Cardiac muscle cell (in vitro differentiated cells and primary cell): ENCODE measurements at regions not wholly inside any gene's neighbourhood (a gene's known extent, or its start where the extent isn't known, plus 50 kb on each side); places are given as distances from the start of the nearest gene placed in this dataset.
"Not testable (repeated sequence)": the region's sequence is repeated elsewhere in the genome, so short reads cannot be mapped to it uniquely, and the experiment has no call there.

ENCODE experiments used
- DNase-seq, 2 donors: peaks; one replicate each; pipeline versions ENCODE4 v3.0.0 to v3.0.0-alpha.2; 2010 to 2017; ENCODE audit warnings: low read depth in 1 of 2, low spot score in 1 of 2
- H3K27ac ChIP-seq: fragments of 200-600 bp; sonication (generic); 2 replicates; pipeline ENCODE4 v1.5.1; 2016
- H3K27me3 ChIP-seq: fragments of 200-600 bp; sonication (generic); 2 replicates; pipeline ENCODE4 v1.6.0; 2016; ENCODE audit warnings: control low read depth
- H3K36me3 ChIP-seq: fragments of 200-600 bp; sonication (generic); 2 replicates; pipeline ENCODE4 v1.5.1; 2016; ENCODE audit warnings: control low read depth
- H3K4me1 ChIP-seq: fragments of 200-600 bp; sonication (generic); 2 replicates; pipeline ENCODE4 v1.8.1; 2017; ENCODE audit warnings: low read depth, mild to moderate bottlenecking, mixed run types
- H3K4me3 ChIP-seq: fragments of 200-600 bp; sonication (generic); 2 replicates; pipeline ENCODE4 v1.5.1; 2016; ENCODE audit warnings: mild to moderate bottlenecking
- H3K9me3 ChIP-seq: fragments of 200-600 bp; sonication (generic); 2 replicates; pipeline ENCODE4 v1.5.1; 2017; ENCODE audit warnings: low read depth, mild to moderate bottlenecking, control low read depth
- TF ChIP-seq, protein P1 (sequence below): IDR thresholded peaks from 2 replicates; pipeline ENCODE4 v1.5.1; 2012; ENCODE audit warnings: low read depth, mild to moderate bottlenecking, low read length

DNA sequence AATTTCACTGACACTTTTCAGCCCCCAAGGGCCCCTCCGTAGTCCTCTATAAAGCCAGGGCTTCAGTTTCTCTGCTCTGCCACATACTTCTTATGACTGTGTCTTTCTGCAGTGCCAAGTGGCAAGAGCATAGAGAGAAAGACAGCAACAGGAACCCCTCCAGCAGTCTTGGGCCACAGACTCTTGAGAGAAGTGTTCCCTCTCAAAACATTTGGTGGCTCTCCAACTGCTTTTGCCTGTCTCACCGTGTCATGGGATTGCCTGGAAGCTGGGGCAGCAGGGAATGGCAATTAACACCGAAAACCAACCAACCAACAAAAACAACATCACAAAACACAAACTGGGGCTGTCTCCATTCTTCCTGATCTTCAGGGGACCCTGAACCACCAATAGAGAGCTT lies 73.8 kb upstream of the ELN start:
- no peak overlapping the region for H3K4me3 ChIP-seq
- no peaks in the 10 kb centered on the region for H3K27me3 ChIP-seq
- H3K4me1 ChIP-seq: no peaks in the 10 kb centered on the region
- no peaks in the 10 kb centered on the region for H3K9me3 ChIP-seq
- no peak for DNase-seq
- TF ChIP-seq, protein P1, sequence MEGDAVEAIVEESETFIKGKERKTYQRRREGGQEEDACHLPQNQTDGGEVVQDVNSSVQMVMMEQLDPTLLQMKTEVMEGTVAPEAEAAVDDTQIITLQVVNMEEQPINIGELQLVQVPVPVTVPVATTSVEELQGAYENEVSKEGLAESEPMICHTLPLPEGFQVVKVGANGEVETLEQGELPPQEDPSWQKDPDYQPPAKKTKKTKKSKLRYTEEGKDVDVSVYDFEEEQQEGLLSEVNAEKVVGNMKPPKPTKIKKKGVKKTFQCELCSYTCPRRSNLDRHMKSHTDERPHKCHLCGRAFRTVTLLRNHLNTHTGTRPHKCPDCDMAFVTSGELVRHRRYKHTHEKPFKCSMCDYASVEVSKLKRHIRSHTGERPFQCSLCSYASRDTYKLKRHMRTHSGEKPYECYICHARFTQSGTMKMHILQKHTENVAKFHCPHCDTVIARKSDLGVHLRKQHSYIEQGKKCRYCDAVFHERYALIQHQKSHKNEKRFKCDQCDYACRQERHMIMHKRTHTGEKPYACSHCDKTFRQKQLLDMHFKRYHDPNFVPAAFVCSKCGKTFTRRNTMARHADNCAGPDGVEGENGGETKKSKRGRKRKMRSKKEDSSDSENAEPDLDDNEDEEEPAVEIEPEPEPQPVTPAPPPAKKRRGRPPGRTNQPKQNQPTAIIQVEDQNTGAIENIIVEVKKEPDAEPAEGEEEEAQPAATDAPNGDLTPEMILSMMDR: no peak
- H3K36me3 ChIP-seq: no peaks in the 10 kb centered on the region
- no peak overlapping the region for H3K27ac ChIP-seq

DNA sequence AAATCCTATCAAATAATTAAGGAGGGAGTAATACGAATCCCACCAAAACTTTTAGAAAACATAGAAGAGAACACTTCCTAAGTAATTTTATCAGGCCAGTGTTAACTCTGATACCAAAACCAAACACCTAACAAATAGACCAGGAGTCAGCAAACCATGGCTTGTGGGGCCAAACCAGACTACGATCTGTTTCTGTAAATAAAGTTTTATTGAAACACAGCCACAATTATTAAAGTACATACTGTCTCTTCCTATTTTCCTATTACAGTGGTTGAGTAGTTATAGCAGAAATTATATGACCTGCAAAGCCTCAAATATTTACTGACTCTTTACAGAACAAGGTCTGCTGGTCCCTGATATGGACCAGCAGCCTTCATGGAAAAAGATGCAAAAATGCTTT lies 73.1 kb upstream of the ELN start:
- no peaks in the 10 kb centered on the region for H3K4me1 ChIP-seq
- no peaks in the 10 kb centered on the region for H3K9me3 ChIP-seq
- TF ChIP-seq, protein P1: no peak
- DNase-seq: no peak
- H3K27ac ChIP-seq: no peak overlapping the region
- no peaks in the 10 kb centered on the region for H3K36me3 ChIP-seq
- H3K27me3 ChIP-seq: no peaks in the 10 kb centered on the region
- no peak overlapping the region for H3K4me3 ChIP-seq

DNA sequence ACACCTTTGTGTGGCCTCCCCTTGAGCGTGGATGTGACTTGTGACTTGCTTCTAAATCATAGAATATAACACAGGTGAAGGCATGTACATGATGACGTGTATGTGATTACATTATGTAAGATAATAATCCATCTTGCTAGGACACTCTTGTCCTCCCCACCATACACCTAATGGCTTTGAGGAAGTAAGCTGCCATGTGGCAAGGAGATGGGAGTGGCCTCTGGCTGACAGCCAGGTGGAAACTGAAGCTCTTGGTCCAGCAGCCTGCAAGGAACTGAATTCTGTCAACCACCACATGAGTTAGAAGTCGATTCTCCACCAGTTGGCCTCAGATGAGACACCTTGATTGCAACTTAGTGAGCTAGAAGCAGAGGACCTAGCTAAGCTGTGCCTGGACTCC lies 67.4 kb upstream of the ELN start:
- no peaks in the 10 kb centered on the region for H3K36me3 ChIP-seq
- no peak overlapping the region for H3K27ac ChIP-seq
- TF ChIP-seq, protein P1: no peak
- no peaks in the 10 kb centered on the region for H3K4me1 ChIP-seq
- DNase-seq: no peak
- H3K9me3 ChIP-seq: no peaks in the 10 kb centered on the region
- H3K27me3 ChIP-seq: no peaks in the 10 kb centered on the region
- H3K4me3 ChIP-seq: no peak overlapping the region

DNA sequence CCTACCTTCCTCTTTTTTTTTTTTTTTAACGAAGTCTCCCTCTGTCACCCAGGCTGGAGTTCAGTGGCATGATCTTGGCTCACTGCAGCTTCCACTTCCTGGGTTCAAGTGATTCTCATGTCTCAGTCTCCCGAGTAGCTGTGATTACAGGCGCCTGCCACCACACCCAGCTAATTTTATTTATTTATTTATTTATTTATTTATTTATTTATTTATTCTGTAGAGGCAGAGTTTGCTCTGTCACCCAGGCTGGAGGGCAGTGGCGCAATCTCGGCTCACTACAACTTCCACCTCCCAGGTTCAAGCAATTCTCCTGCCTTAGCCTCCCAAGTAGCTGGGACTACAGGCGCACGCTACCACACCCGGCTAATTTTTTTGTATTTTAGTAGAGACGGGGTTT lies 66.0 kb upstream of the ELN start:
- not testable (repeated sequence) for H3K27ac ChIP-seq, H3K4me3 ChIP-seq, H3K27me3 ChIP-seq, H3K36me3 ChIP-seq, H3K4me1 ChIP-seq, DNase-seq, H3K9me3 ChIP-seq

DNA sequence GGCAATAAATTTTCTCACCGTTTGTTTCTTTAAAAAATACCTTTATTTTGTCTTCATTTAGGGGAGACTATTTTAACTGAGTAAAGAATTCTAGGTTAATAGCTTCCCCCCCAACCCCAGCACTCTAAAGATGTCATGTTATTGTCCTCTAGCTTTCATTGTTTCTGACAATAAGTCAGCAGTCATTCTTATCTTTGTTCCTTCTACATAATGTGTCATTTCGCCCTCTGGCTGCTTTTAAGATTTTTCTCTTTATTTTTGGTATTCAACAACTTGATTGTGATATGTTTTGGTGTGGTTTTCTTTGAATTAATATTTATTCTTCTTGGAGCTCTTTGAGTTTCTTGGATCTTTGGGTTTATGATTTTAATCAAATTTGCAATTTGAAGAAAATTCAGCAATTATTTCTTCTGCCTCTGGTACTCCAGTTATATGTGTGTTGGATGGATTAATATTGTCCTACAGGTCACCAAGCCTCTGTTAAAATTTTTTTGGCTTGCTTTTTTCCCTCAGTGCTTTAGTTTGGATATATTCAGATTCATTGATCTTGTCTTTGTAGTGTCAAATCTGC lies 64.6 kb upstream of the ELN start:
- H3K4me1 ChIP-seq: no peaks in the 10 kb centered on the region
- no peaks in the 10 kb centered on the region for H3K27me3 ChIP-seq
- no peak overlapping the region for H3K27ac ChIP-seq
- no peak overlapping the region for H3K4me3 ChIP-seq
- TF ChIP-seq, protein P1: no peak
- H3K36me3 ChIP-seq: no peaks in the 10 kb centered on the region
- no peak for DNase-seq
- no peaks in the 10 kb centered on the region for H3K9me3 ChIP-seq

DNA sequence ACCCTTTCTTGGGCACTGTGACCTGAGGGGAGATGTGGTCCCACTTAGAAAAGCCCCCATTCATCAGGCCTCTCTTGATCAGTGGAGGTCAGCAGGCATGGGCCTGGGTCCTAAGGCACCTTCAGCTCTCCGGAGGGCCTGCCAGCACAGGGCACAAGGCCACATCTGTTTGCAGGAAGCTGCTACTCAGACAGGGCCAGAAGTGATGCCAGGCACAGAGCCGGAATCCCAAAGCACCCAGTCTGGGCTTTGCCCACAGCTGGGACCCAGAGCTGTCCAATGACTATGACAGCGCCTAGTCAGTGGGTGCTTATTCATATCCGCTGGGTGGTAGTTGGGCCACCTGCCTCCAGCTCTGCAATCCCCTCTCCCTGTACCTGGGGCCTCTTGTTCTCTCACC lies 63.2 kb upstream of the ELN start:
- Histone ChIP-seq H3K27me3 (no peaks in the 10 kb centered on the region), H3K27ac (no peak overlapping the region), H3K4me1 (no peaks in the 10 kb centered on the region), H3K4me3 (no peak overlapping the region), H3K36me3 (no peaks in the 10 kb centered on the region), H3K9me3 (no peaks in the 10 kb centered on the region)
- DNase-seq: no peak
- TF ChIP-seq, protein P1: no peak
